ENCODE measurements at regions not wholly inside any gene's neighbourhood (a gene's known extent, or its start where the extent isn't known, plus 50 kb on each side); places are given as distances from the start of the nearest gene placed in this dataset.

DNA sequence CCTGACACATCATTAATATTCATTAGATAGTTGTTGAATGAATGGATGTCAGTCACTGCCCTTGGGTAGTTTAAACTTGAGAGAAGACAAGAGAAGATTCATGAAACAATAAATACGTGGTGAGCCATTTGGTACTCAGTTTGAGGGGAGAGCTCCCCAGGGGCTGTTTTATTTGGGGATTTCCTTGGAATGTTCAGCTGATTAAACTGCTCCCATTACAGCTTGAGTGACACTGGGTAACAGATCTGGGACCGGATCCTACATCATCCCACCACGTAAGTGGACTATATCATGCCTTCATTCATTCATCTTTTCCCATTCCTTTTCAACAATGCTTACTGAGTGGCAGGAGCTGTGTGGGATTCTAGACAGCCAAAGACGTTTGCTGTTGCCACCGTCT is 162.0 kb downstream of the FAT3 start:
- DNase-seq = no peak

- no peak for DNase-seq
Observed at GRCh38 chr11:92387859-92388258, 163.2 kb downstream of the FAT3 start.

GRCh38 chr11:92388380-92388779 is 163.8 kb downstream of the FAT3 start:
- no peak for DNase-seq

GRCh38 chr11:92390783-92391182 is 166.2 kb downstream of the FAT3 start:
- DNase-seq = no peak

DNA sequence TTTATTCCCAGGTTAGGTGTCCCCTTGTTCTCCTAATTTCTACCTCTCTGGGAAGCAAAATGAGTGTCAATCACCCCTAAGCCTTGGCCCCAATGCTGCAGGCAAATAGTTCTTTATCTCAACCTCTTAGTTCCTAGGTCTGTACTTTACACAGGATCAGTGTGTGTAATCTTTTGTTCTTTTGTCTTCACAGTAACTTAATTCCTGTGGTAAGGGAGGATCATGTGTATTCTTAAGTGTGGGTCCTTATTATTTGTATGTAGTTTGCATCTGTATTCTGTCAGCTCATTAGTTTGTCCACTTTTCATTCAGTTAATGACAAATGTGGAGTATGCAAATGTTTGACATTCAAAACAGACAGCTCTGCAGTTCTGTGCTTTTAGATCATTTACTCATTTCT is 166.7 kb downstream of the FAT3 start:
- DNase-seq = no peak

GRCh38 chr11:92391808-92392207 is 167.2 kb downstream of the FAT3 start:
- DNase-seq = no peak

- no peak for DNase-seq
Observed at GRCh38 chr11:92393218-92393617, 168.6 kb downstream of the FAT3 start.

- DNase-seq = no peak
Observed at GRCh38 chr11:92396133-92396532, 171.5 kb downstream of the FAT3 start.

GRCh38 chr11:92397221-92397755 is 172.7 kb downstream of the FAT3 start:
- no peak for DNase-seq

DNA sequence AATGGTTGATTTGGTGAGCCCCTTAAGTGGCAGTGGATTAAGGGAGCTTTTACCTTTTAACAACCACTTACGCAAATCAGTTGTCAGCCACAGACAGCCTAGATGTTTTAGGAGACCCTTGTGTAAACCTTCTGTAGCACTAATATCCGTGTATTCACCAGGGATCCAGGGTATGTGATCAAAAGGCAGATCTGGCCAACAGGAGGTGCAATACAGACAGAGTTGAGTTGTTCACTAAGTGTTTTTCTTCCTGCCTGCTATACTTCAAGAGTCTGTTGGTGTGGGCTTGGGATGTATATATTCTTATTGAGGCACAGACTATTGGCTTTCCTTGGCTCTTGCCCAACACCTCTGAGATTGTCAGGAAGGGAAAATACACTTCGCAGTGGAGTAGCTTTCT is 175.1 kb downstream of the FAT3 start:
- DNase-seq = no peak

DNA sequence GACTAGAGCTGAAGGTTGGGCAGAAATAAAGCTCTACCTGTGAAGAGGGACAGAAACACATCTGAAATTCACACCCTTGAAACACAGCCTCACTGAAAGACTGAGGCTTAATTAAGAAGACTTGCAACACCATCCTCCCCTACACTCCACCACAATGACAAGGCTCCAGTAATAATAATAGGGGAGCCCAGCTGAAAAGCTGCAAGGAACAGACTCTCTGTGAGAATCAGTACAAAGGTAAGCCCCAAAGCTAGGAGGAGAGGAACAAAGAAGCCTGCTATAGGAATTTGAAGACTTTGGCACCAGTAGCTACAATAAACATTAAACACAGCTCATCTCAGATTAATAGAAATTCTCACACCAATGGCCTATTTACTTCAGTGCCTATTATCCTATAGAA is 176.9 kb downstream of the FAT3 start:
- no peak for DNase-seq

DNA sequence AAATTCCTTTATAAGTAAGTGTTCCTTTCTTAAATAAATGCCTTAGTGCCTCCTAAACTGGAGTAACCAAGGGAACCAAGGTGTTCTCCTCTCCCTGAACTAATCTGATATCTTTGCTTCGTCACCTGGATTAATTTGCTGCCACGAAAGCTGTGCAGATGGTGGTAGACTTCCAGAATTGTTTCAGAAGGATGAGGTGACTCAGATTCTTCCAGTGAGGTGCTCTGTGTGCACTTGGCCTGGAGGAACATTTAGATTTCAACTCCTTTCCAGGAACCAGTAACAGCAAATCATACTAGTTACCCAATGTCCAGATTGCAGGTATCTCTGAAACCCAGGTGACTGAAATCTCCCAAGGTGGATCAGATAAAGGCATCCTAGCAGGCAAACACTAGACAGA is 181.9 kb downstream of the FAT3 start:
- no peak for DNase-seq

- no peak for DNase-seq
Observed at GRCh38 chr11:92409355-92409754, 184.7 kb downstream of the FAT3 start.

DNA sequence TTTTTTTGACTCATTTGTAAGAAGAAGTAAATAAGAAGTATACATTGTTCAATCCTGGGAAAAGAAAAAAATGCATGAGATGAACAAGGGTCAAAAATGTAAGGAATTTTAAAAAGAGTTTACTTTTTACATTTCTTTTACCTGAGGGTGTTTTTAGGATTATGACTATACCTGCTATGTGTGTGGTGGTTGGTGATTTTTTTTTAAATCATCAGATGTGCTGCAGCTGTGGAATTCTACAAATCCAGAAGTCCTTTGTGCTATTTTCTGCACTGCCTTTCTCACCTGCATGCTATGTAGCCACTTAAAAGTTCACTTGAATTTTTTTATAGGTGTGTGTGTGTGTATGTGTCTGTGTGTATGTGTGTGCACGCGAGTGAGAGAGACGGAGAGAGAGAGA is 185.3 kb downstream of the FAT3 start:
- DNase-seq = no peak

DNA sequence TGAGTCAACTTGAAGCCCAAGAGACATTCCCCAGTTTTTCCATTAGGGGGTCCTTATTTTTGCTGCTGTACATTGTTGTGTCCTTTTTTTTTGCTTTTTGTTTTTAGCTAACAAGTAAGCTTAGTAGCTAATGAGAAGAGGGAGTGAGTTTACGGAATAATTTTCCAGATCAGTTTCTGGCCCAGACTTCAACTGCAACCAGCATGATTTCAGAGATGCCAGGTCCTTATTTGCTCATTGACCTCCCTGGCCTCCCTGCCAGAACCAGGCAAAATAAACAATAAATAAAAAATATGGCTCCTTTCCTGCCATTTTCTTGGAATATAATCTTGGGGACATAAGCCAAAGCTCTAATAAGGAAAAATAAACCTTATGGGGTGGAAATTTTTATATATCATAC is 185.9 kb downstream of the FAT3 start:
- DNase-seq = no peak

GRCh38 chr11:92411431-92411830 is 186.8 kb downstream of the FAT3 start:
- DNase-seq = no peak

GRCh38 chr11:92413757-92414513 is 189.3 kb downstream of the FAT3 start:
- no peak for DNase-seq

- DNase-seq = no peak
Observed at GRCh38 chr11:92416971-92417725, 192.5 kb downstream of the FAT3 start.

- DNase-seq = no peak
Observed at GRCh38 chr11:92423115-92424034, 198.8 kb downstream of the FAT3 start.

DNA sequence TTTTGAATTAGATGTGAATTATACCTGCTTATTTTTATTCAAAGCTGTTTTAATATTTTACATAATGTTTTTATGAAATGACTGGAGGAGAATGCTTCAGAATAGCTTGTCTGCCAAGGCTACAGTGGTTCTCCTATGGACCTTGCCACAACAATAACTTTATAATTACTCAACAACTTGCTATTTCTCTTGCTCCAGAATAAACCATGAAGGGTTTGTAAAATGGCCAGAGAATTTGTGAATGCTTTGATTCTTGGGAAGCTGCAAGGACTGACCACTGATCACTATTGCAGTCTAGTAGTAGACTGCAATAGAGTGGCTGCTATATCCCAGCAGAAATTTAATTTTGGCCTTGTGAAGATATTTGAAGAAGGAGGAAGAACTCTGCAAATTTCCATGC is 199.7 kb downstream of the FAT3 start:
- no peak for DNase-seq

DNA sequence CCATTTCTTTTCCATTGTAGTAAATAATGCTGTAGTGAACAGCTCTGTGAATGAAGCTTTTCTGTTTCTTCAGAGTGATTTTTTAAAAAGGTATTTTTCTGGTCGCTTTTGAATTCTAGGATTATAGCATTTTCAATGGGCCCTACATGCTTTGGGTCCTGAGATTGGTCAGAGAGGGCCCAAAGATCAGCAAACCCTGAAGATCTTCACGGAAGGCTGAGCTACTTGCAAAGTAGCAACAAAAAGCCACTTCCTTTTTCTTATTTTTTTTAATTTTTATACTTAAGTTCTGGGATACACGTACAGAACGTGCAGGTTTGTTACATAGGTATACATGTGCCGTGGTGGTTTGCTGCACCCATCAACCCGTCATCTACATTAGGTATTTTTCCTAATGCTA is 200.5 kb downstream of the FAT3 start:
- no peak for DNase-seq

DNA sequence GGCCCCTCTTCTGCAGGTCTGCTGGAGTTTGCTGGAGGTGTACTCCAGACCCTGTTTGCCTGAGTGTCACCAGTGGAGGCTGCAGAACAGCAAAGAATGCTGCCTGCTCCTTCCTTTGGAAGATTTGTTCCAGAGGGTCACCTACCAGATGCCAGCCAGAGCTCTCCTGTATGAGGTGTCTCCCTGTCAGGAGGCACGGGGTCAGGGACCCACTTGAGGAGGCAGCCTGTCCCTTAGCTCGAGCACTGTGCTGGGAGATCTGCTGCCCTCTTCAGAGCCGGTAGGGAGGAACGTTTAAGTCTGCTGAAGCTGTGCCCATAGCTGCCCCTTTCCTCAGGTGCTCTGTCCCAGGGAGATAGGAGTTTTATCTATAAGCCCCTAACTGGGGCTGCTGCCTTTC is 207.9 kb downstream of the FAT3 start:
- no peak for DNase-seq

Data from NCI-H2107 (cell line).